Kidney (tissue), 13 donors: ENCODE measurements at regions not wholly inside any gene's neighbourhood (a gene's known extent, or its start where the extent isn't known, plus 50 kb on each side); places are given as distances from the start of the nearest gene placed in this dataset.
"Not testable (repeated sequence)": the region's sequence is repeated elsewhere in the genome, so short reads cannot be mapped to it uniquely, and the experiment has no call there.

Source experiments
- DNase-seq, 5 donors: peaks; one replicate each; pipeline ENCODE4 v3.0.0-alpha.2; 2013 to 2020
- FAIRE-seq: peaks from 2 replicates; lab custom pipeline; 2012; peaks lifted over from hg19 to GRCh38; lab: Jason Lieb, UNC
- H3K27ac ChIP-seq, 2 donors: one replicate each; pipeline ENCODE4 v1.7.0; 2013; ENCODE audit warnings: low read depth in 2 of 2, low read length in 2 of 2, inconsistent platforms in 1 of 2
- H3K27me3 ChIP-seq: one replicate; pipeline ENCODE4 v1.7.1; 2013; ENCODE audit warnings: low read length, inconsistent platforms; ENCODE audit not compliant: control insufficient read depth, insufficient read depth
- H3K36me3 ChIP-seq, 3 donors: one replicate each; pipeline versions ENCODE4 v1.7.0 to v1.7.1; 2013; ENCODE audit warnings: low read length in 3 of 3, control low read depth in 1 of 3, inconsistent platforms in 1 of 3; ENCODE audit not compliant: insufficient read depth in 3 of 3, control insufficient read depth in 2 of 3
- H3K4me1 ChIP-seq, 3 donors: one replicate each; pipeline versions ENCODE4 v1.7.0 to v1.7.1; 2013; ENCODE audit warnings: low read length in 3 of 3, inconsistent platforms in 1 of 3, low read depth in 1 of 3; ENCODE audit not compliant: control insufficient read depth in 2 of 3, insufficient read depth in 2 of 3
- H3K4me3 ChIP-seq, 3 donors: one replicate each; pipeline versions ENCODE4 v1.7.0 to v1.8.1; 2013; ENCODE audit warnings: low read length in 3 of 3, control low read depth in 1 of 3, inconsistent platforms in 1 of 3
- H3K9ac ChIP-seq, 3 donors: one replicate each; pipeline versions ENCODE4 v1.7.0 to v1.7.1; 2013; ENCODE audit warnings: low read length in 3 of 3, control low read depth in 1 of 3, inconsistent platforms in 1 of 3
- H3K9me3 ChIP-seq, 3 donors: one replicate each; pipeline versions ENCODE4 v1.7.0 to v1.7.1; 2013; ENCODE audit warnings: low read length in 3 of 3, control low read depth in 1 of 3, inconsistent platforms in 1 of 3; ENCODE audit not compliant: control insufficient read depth in 2 of 3, insufficient read depth in 1 of 3
- CTCF ChIP-seq: IDR thresholded peaks from 3 replicates; pipeline ENCODE4 v1.5.1; 2012; ENCODE audit warnings: mild to moderate bottlenecking, moderate library complexity, borderline replicate concordance; ENCODE audit not compliant: insufficient read depth; ENCODE audit errors: extremely low read depth
- intact Hi-C: fragments of 100-400 bp; cut with DNase I; formaldehyde crosslinking; loops from one replicate; pipeline ENCODE4 v1.11.1; 2022
- donor health status: control.
- donor health status: control.
- donor health status: control.
- donor health status: control.
- donor health status: control.
- donor health status: DM: yes; HTN: yes; CAD: no.
- donor health status: Normal renal cell carcinoma (clear cell type).

- FAIRE-seq = no peak
- TF ChIP-seq CTCF = no peak
- Histone ChIP-seq H3K27ac (no peak overlapping the region), H3K4me1 (no peaks in the 10 kb centered on the region), H3K27me3 (no peaks in the 10 kb centered on the region), H3K9me3 (peaks cover 0 to under 1% (median 0%) of the 10 kb centered on the region in 3 donors), H3K9ac (no peak overlapping the region), H3K36me3 (no peaks in the 10 kb centered on the region), H3K4me3 (no peak overlapping the region)
- no peak for DNase-seq
- intact Hi-C loops = no loop called here
Measured at GRCh38 chr10:65628493-65629139, 1297.2 kb upstream of the LRRTM3 start.

DNA sequence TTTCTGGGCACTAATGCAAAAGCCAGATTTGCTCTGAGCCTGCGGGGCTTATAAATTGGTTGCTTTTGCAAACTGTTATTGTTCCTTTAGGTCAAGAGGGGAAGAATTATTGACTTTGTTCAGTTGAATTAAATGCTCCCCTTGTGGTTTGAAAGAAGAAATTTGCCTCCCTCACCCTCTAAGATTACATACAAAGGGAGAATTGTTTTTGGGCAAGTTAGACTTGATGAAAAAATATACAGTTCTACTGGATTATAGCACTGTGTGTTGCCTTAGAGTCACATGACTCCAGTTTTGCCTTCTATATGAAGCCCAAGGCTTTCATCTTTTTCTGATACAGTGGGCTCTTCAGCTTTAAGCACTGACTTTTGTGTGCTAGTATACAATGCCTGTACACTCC lies 1265.8 kb upstream of the LRRTM3 start:
- FAIRE-seq = no peak
- Histone ChIP-seq H3K27me3 (no peaks in the 10 kb centered on the region), H3K4me1 (no peaks in the 10 kb centered on the region), H3K9me3 (peaks cover 0 to under 1% (median 0%) of the 10 kb centered on the region in 3 donors), H3K9ac (no peak overlapping the region), H3K36me3 (no peaks in the 10 kb centered on the region), H3K27ac (no peak overlapping the region), H3K4me3 (no peak overlapping the region)
- no peak for TF ChIP-seq CTCF
- intact Hi-C loops = no loop called here
- DNase-seq = no peak

GRCh38 chr10:65670087-65670486 lies 1255.7 kb upstream of the LRRTM3 start:
- DNase-seq (no peak), FAIRE-seq (no peak)
- TF ChIP-seq CTCF = no peak
- Histone ChIP-seq H3K27ac (no peak overlapping the region), H3K9ac (no peak overlapping the region), H3K4me3 (no peak overlapping the region), H3K9me3 (no peaks in the 10 kb centered on the region), H3K4me1 (no peaks in the 10 kb centered on the region), H3K36me3 (no peaks in the 10 kb centered on the region), H3K27me3 (no peaks in the 10 kb centered on the region)
- intact Hi-C loops = no loop called here

GRCh38 chr10:65670596-65670995 lies 1255.2 kb upstream of the LRRTM3 start:
- FAIRE-seq, H3K4me1 ChIP-seq, intact Hi-C loops: not testable (repeated sequence)

More at GRCh38 chr10:65670596-65670995, 1255.2 kb upstream of the LRRTM3 start:
- DNase-seq, H3K9ac ChIP-seq, H3K27me3 ChIP-seq, H3K9me3 ChIP-seq, H3K4me3 ChIP-seq, H3K27ac ChIP-seq, H3K36me3 ChIP-seq: not testable (repeated sequence)
